ENCODE measurements at regions not wholly inside any gene's neighbourhood (a gene's known extent, or its start where the extent isn't known, plus 50 kb on each side); places are given as distances from the start of the nearest gene placed in this dataset.

GRCh38 chr5:24320643-24321042, 324.1 kb downstream of the CDH10 start:
- no peaks in the 10 kb centered on the region for H3K4me1 ChIP-seq
- no peak for TF ChIP-seq POLR2AphosphoS5 (IDR thresholded peaks at IDR 0.05; ENCODE audit: insufficient read depth in 1 of 2, low read depth in 1 of 2)
- TF ChIP-seq, protein P1, sequence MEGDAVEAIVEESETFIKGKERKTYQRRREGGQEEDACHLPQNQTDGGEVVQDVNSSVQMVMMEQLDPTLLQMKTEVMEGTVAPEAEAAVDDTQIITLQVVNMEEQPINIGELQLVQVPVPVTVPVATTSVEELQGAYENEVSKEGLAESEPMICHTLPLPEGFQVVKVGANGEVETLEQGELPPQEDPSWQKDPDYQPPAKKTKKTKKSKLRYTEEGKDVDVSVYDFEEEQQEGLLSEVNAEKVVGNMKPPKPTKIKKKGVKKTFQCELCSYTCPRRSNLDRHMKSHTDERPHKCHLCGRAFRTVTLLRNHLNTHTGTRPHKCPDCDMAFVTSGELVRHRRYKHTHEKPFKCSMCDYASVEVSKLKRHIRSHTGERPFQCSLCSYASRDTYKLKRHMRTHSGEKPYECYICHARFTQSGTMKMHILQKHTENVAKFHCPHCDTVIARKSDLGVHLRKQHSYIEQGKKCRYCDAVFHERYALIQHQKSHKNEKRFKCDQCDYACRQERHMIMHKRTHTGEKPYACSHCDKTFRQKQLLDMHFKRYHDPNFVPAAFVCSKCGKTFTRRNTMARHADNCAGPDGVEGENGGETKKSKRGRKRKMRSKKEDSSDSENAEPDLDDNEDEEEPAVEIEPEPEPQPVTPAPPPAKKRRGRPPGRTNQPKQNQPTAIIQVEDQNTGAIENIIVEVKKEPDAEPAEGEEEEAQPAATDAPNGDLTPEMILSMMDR (IDR thresholded peaks at IDR 0.05), result no peak
- no peak for TF ChIP-seq POLR2A (IDR thresholded peaks at IDR 0.05)
- no peaks in the 10 kb centered on the region for H3K9me3 ChIP-seq
- intact Hi-C loops (cut with DNase I), result no loop called here
- no peak for DNase-seq (ENCODE audit: extremely low spot score in 2 of 2)
- H3K36me3 ChIP-seq, result no peaks in the 10 kb centered on the region
- no peaks in the 10 kb centered on the region for H3K27me3 ChIP-seq
- no peak overlapping the region for H3K27ac ChIP-seq
- H3K4me3 ChIP-seq, result no peak overlapping the region

- H3K4me1 ChIP-seq, result no peaks in the 10 kb centered on the region
- no peaks in the 10 kb centered on the region for H3K27me3 ChIP-seq
- TF ChIP-seq, protein P1 (IDR thresholded peaks at IDR 0.05), result no peak
- TF ChIP-seq POLR2A (IDR thresholded peaks at IDR 0.05), result no peak
- TF ChIP-seq POLR2AphosphoS5 (IDR thresholded peaks at IDR 0.05; ENCODE audit: insufficient read depth in 1 of 2, low read depth in 1 of 2), result no peak
- H3K27ac ChIP-seq, result no peak overlapping the region
- H3K4me3 ChIP-seq, result no peak overlapping the region
- no peaks in the 10 kb centered on the region for H3K9me3 ChIP-seq
- intact Hi-C loops (cut with DNase I), result no loop called here
- DNase-seq (ENCODE audit: extremely low spot score in 2 of 2), result no peak
- H3K36me3 ChIP-seq, result no peaks in the 10 kb centered on the region
These were observed 319.4 kb downstream of the CDH10 start for GRCh38 chr5:24325306-24325832.

- DNase-seq (ENCODE audit: extremely low spot score in 2 of 2), result no peak
- H3K4me3 ChIP-seq, result no peak overlapping the region
These were observed 313.2 kb downstream of the CDH10 start for GRCh38 chr5:24331531-24331930.

GRCh38 chr5:24347158-24347557, 297.6 kb downstream of the CDH10 start:
- intact Hi-C loops (cut with DNase I), result no loop called here

More at GRCh38 chr5:24331531-24331930, 313.2 kb downstream of the CDH10 start:
- no peak overlapping the region for H3K27ac ChIP-seq
- TF ChIP-seq POLR2A (IDR thresholded peaks at IDR 0.05) (no peak), POLR2AphosphoS5 (IDR thresholded peaks at IDR 0.05; ENCODE audit: insufficient read depth in 1 of 2, low read depth in 1 of 2) (no peak)
- TF ChIP-seq, protein P1 (IDR thresholded peaks at IDR 0.05), result no peak
- no peaks in the 10 kb centered on the region for H3K4me1 ChIP-seq
- H3K9me3 ChIP-seq, result no peaks in the 10 kb centered on the region
- no peaks in the 10 kb centered on the region for H3K36me3 ChIP-seq
- H3K27me3 ChIP-seq, result no peaks in the 10 kb centered on the region
- intact Hi-C loops (cut with DNase I), result no loop called here

DNA sequence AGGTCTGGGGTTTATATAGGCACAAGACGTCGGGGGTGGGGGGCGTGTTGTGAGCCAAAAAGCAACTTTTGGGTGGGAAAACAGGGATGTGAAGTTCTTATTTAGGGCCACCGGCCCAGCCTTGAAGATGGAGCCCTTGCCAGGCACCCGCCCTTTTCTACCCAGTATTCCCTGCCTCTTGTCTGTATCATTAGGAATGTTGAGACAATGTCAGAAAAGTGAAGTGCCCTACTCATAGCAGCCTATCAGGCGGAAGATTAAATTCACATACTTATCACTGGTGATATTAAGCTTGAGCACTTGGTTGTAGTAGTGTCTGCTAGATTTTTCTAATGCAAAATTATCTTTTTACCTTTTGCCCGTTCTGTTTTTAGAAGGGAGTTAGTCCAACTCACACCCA, 293.5 kb downstream of the CDH10 start:
- DNase-seq (ENCODE audit: extremely low spot score in 2 of 2), result no peak
- no peaks in the 10 kb centered on the region for H3K27me3 ChIP-seq
- TF ChIP-seq POLR2AphosphoS5 (IDR thresholded peaks at IDR 0.05; ENCODE audit: insufficient read depth in 1 of 2, low read depth in 1 of 2), result no peak
- TF ChIP-seq, protein P1 (IDR thresholded peaks at IDR 0.05), result no peak

More at GRCh38 chr5:24347158-24347557, 297.6 kb downstream of the CDH10 start:
- Histone ChIP-seq H3K4me3 (no peak overlapping the region), H3K27me3 (no peaks in the 10 kb centered on the region), H3K4me1 (no peaks in the 10 kb centered on the region), H3K36me3 (no peaks in the 10 kb centered on the region), H3K9me3 (no peaks in the 10 kb centered on the region), H3K27ac (no peak overlapping the region)
- DNase-seq (ENCODE audit: extremely low spot score in 2 of 2), result no peak
- TF ChIP-seq, protein P1 (IDR thresholded peaks at IDR 0.05), result no peak
- TF ChIP-seq POLR2AphosphoS5 (IDR thresholded peaks at IDR 0.05; ENCODE audit: insufficient read depth in 1 of 2, low read depth in 1 of 2) (no peak), POLR2A (IDR thresholded peaks at IDR 0.05) (no peak)

More for the DNA sequence above, 293.5 kb downstream of the CDH10 start:
- no peak overlapping the region for H3K4me3 ChIP-seq
- H3K27ac ChIP-seq, result no peak overlapping the region
- no peaks in the 10 kb centered on the region for H3K9me3 ChIP-seq
- intact Hi-C loops (cut with DNase I), result no loop called here
- no peaks in the 10 kb centered on the region for H3K36me3 ChIP-seq
- H3K4me1 ChIP-seq, result no peaks in the 10 kb centered on the region
